ENCODE measurements at regions not wholly inside any gene's neighbourhood (a gene's known extent, or its start where the extent isn't known, plus 50 kb on each side); places are given as distances from the start of the nearest gene placed in this dataset.

GRCh38 chr7:13651167-13651566 is 338.3 kb downstream of the ETV1 start:
- TF ChIP-seq CTCF (conservative IDR thresholded peaks at IDR 0.05; ENCODE audit: low read length): no peak
- TF ChIP-seq EZH2phosphoT487 (IDR thresholded peaks at IDR 0.05; ENCODE audit: borderline replicate concordance, low read depth, low read length): no peak

All from OCI-LY7 (cell line).